H9 (cell line): ENCODE measurements at regions not wholly inside any gene's neighbourhood (a gene's known extent, or its start where the extent isn't known, plus 50 kb on each side); places are given as distances from the start of the nearest gene placed in this dataset.
A peak's percentile ranks its signal among the peaks of the same experiment; 100 is the strongest.

Experiments used
- DNase-seq: peaks from one replicate; pipeline ENCODE4 v3.0.0-alpha.2; 2017
- H2AFZ ChIP-seq: one replicate; pipeline ENCODE4 v1.6.1; 2013; ENCODE audit warnings: mild to moderate bottlenecking, low read length, control low read depth, moderate library complexity
- H2AK5ac ChIP-seq: 2 replicates; pipeline ENCODE4 v1.6.1; 2013; ENCODE audit warnings: low read length, control low read depth, mixed read lengths; ENCODE audit not compliant: insufficient read length
- H2BK120ac ChIP-seq: one replicate; pipeline ENCODE4 v1.6.1; 2013; ENCODE audit warnings: low read depth, mild to moderate bottlenecking, low read length, control low read depth, inconsistent platforms; ENCODE audit not compliant: poor library complexity, severe bottlenecking
- H2BK12ac ChIP-seq: 2 replicates; pipeline ENCODE4 v1.6.1; 2013; ENCODE audit warnings: low read length, control low read depth, mixed read lengths, low read depth; ENCODE audit not compliant: insufficient read length
- H2BK15ac ChIP-seq: 2 replicates; pipeline ENCODE4 v1.6.1; 2013; ENCODE audit warnings: low read depth, low read length, control low read depth
- H2BK20ac ChIP-seq: one replicate; pipeline ENCODE4 v1.6.1; 2013; ENCODE audit warnings: low read depth, mild to moderate bottlenecking, low read length, control low read depth, inconsistent platforms; ENCODE audit not compliant: poor library complexity, severe bottlenecking
- H2BK5ac ChIP-seq: 2 replicates; pipeline ENCODE4 v1.6.1; 2013; ENCODE audit warnings: low read length, control low read depth, mixed read lengths; ENCODE audit not compliant: insufficient read length
- H3K14ac ChIP-seq: 2 replicates; pipeline ENCODE4 v1.6.1; 2013; ENCODE audit warnings: low read length, control low read depth; ENCODE audit not compliant: insufficient read depth
- H3K18ac ChIP-seq: 2 replicates; pipeline ENCODE4 v1.6.1; 2013; ENCODE audit warnings: low read depth, mild to moderate bottlenecking, mixed read lengths, low read length, control low read depth; ENCODE audit not compliant: insufficient read length
- H3K23ac ChIP-seq: 2 replicates; pipeline ENCODE4 v1.6.1; 2013; ENCODE audit warnings: low read length, control low read depth, mixed read lengths, low read depth; ENCODE audit not compliant: insufficient read length
- H3K23me2 ChIP-seq: 2 replicates; pipeline ENCODE4 v1.6.1; 2013; ENCODE audit warnings: low read depth, mild to moderate bottlenecking, mixed read lengths, low read length, control low read depth; ENCODE audit not compliant: insufficient read length, poor library complexity, severe bottlenecking
- H3K27ac ChIP-seq: 2 replicates; pipeline ENCODE4 v1.5.1; 2013; ENCODE audit warnings: low read length, control low read depth, mixed read lengths, low read depth; ENCODE audit not compliant: insufficient read length
- H3K27me3 ChIP-seq: 2 replicates; pipeline ENCODE4 v1.6.1; 2013; ENCODE audit warnings: low read length, control low read depth, inconsistent platforms; ENCODE audit not compliant: insufficient read depth
- H3K4ac ChIP-seq: 2 replicates; pipeline ENCODE4 v1.6.1; 2013; ENCODE audit warnings: low read depth, mild to moderate bottlenecking, control low read depth, inconsistent platforms, low read length, moderate library complexity
- H3K4me1 ChIP-seq: 2 replicates; pipeline ENCODE4 v1.6.1; 2013; ENCODE audit warnings: low read length, control low read depth, inconsistent platforms; ENCODE audit not compliant: insufficient read depth
- H3K4me2 ChIP-seq: 2 replicates; pipeline ENCODE4 v1.6.1; 2013; ENCODE audit warnings: low read length, control low read depth, mixed read lengths; ENCODE audit not compliant: insufficient read length, insufficient read depth
- H3K56ac ChIP-seq: 2 replicates; pipeline ENCODE4 v1.6.1; 2013; ENCODE audit warnings: low read depth, mild to moderate bottlenecking, mixed read lengths, low read length, control low read depth; ENCODE audit not compliant: insufficient read length
- H3K79me1 ChIP-seq: 2 replicates; pipeline ENCODE4 v1.6.1; 2013; ENCODE audit warnings: low read depth, mild to moderate bottlenecking, moderate library complexity, low read length, control low read depth, inconsistent platforms; ENCODE audit not compliant: insufficient read depth, poor library complexity, severe bottlenecking
- H3K79me2 ChIP-seq: 2 replicates; pipeline ENCODE4 v1.6.1; 2013; ENCODE audit warnings: low read length, control low read depth, inconsistent platforms; ENCODE audit not compliant: insufficient read depth
- H3K9ac ChIP-seq: 2 replicates; pipeline ENCODE4 v1.6.1; 2013; ENCODE audit warnings: low read length, control low read depth, mixed read lengths; ENCODE audit not compliant: insufficient read length; ENCODE audit errors: extremely low read depth
- H3K9me3 ChIP-seq: one replicate; pipeline ENCODE4 v1.6.1; 2013; ENCODE audit warnings: low read depth, low read length, inconsistent platforms; ENCODE audit not compliant: control insufficient read depth
- H3T11ph ChIP-seq: one replicate; pipeline ENCODE4 v1.6.1; 2013; ENCODE audit warnings: mild to moderate bottlenecking, low read length, control low read depth, inconsistent platforms
- H4K20me1 ChIP-seq: one replicate; pipeline ENCODE4 v1.6.1; 2013; ENCODE audit not compliant: control insufficient read depth, insufficient read length, insufficient read depth
- H4K5ac ChIP-seq: 2 replicates; pipeline ENCODE4 v1.6.1; 2013; ENCODE audit warnings: low read depth, mild to moderate bottlenecking, mixed read lengths, low read length, control low read depth; ENCODE audit not compliant: insufficient read length
- H4K8ac ChIP-seq: replicated peaks from 2 replicates; pipeline ENCODE4 v1.6.1; 2013; ENCODE audit warnings: low read length, control low read depth, mixed read lengths, low read depth; ENCODE audit not compliant: insufficient read length
- H4K91ac ChIP-seq: 2 replicates; pipeline ENCODE4 v1.6.1; 2013; ENCODE audit warnings: low read depth, mild to moderate bottlenecking, moderate library complexity, mixed read lengths, low read length, control low read depth; ENCODE audit not compliant: insufficient read length
- H3K27ac Mint-ChIP-seq, 3 experiments: 2 replicates in 2 of 3; 3 replicates in 1 of 3; pipeline ENCODE4 v1.8.0; 2020 to 2021; ENCODE audit warnings: mixed read lengths in 3 of 3, mild to moderate bottlenecking in 1 of 3, moderate library complexity in 1 of 3
- H3K27me3 Mint-ChIP-seq: 2 replicates; pipeline ENCODE4 v1.8.0; 2021; ENCODE audit warnings: low read depth, mild to moderate bottlenecking, moderate library complexity, mixed read lengths
- H3K36me3 Mint-ChIP-seq, 3 experiments: 2 replicates in 2 of 3; 3 replicates in 1 of 3; pipeline ENCODE4 v1.8.0; 2020 to 2021; ENCODE audit warnings: low read depth in 3 of 3, mixed read lengths in 3 of 3; ENCODE audit not compliant: insufficient read depth in 1 of 3
- H3K4me1 Mint-ChIP-seq, 2 experiments: 2 replicates each; pipeline ENCODE4 v1.8.0; 2020; ENCODE audit warnings: mixed read lengths in 2 of 2
- H3K4me3 Mint-ChIP-seq, 2 experiments: 2 replicates in 1 of 2; 3 replicates in 1 of 2; pipeline ENCODE4 v1.8.0; 2020 to 2021; ENCODE audit warnings: mild to moderate bottlenecking in 2 of 2, mixed read lengths in 2 of 2, moderate library complexity in 1 of 2
- H3K9me3 Mint-ChIP-seq, 2 experiments: 2 replicates in 1 of 2; 3 replicates in 1 of 2; pipeline ENCODE4 v1.8.0; 2020; ENCODE audit warnings: mild to moderate bottlenecking in 2 of 2, mixed read lengths in 2 of 2, moderate library complexity in 1 of 2
- CTCF ChIP-seq: fragments of 200-600 bp; sonication (generic); conservative IDR thresholded peaks from 3 replicates; pipeline ENCODE4 v1.8.0; 2021; ENCODE audit warnings: antibody characterized with exemption, mild to moderate bottlenecking
- WGBS: extraction: QIAGEN DNeasy Blood & Tissue Kit; methylation state at CpG from one replicate; pipeline ENCODE4 v1.1.7; 2013; ENCODE audit warnings: missing lambda C conversion rate, low lambda C conversion rate, mixed read lengths; ENCODE audit not compliant: insufficient read length; ENCODE audit errors: extremely low coverage; 5-methylcytosine and 5-hydroxymethylcytosine counted together

DNA sequence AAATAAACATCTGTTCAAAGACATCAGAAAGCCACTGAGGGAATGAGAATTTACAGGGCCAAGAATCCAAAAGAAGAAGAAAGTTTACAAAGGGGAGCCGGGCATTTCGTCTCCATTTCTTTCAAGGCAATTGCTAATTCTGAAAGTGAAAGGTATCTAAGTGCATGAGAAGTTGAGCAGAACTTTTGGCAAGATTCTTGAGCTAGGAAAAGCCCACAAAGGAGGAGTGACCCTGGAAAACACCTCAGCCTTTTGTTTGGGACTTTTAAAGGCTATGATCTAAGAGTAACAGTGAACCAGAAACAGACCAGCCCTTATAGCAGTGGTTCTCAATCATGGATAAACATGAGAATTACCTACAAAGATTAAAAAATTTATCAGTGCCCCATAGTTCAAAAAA, 87.4 kb downstream of the MDH1 start:
- H3K79me1 ChIP-seq = no peaks in the 10 kb centered on the region

More for the DNA sequence above, 87.4 kb downstream of the MDH1 start:
- H3K27me3 Mint-ChIP-seq = no peaks in the 10 kb centered on the region
- Histone ChIP-seq H3T11ph (no peak overlapping the region), H2BK120ac (no peak overlapping the region), H2BK5ac (no peak overlapping the region), H3K9me3 (no peaks in the 10 kb centered on the region), H4K5ac (no peak overlapping the region), H4K91ac (no peak overlapping the region), H2AK5ac (no peak overlapping the region), H3K4me2 (no peak overlapping the region), H2BK15ac (no peak overlapping the region), H2AFZ (no peak overlapping the region), H3K27me3 (no peaks in the 10 kb centered on the region), H3K23me2 (no peaks in the 10 kb centered on the region), H3K4me1 (no peaks in the 10 kb centered on the region), H3K27ac (no peak overlapping the region), H3K56ac (no peak overlapping the region), H4K20me1 (no peaks in the 10 kb centered on the region), H2BK20ac (no peak overlapping the region), H4K8ac (no peak overlapping the region), H2BK12ac (no peak overlapping the region), H3K9ac (no peak overlapping the region), H3K79me2 (no peaks in the 10 kb centered on the region), H3K23ac (no peak overlapping the region), H3K4ac (no peak overlapping the region), H3K14ac (no peak overlapping the region), H3K18ac (no peak overlapping the region)
- peaks cover 14 to 15% of the 10 kb centered on the region in 2 experiments for H3K4me1 Mint-ChIP-seq
- no peak for DNase-seq
- WGBS = no CpG with 5 or more reads among the region's 2 CpGs
- H3K4me3 Mint-ChIP-seq = no peak overlapping the region
- H3K36me3 Mint-ChIP-seq = peaks cover 0 to 8% (median 0%) of the 10 kb centered on the region in 3 experiments; a peak in 1 of 7 replicates
- no peaks in the 10 kb centered on the region; a peak in 1 of 5 replicates for H3K9me3 Mint-ChIP-seq
- 0 out of 7 replicates have a peak overlapping the region, but pooled peaks of 1 of the 3 experiments have one; percentile 4 for H3K27ac Mint-ChIP-seq
- no peak for TF ChIP-seq CTCF
